Right lung (tissue), 2 donors: ENCODE measurements at regions not wholly inside any gene's neighbourhood (a gene's known extent, or its start where the extent isn't known, plus 50 kb on each side); places are given as distances from the start of the nearest gene placed in this dataset.
A peak's percentile ranks its signal among the peaks of the same experiment; 100 is the strongest.

ENCODE experiments used
- DNase-seq, 2 donors: peaks; one replicate each; pipeline ENCODE4 v3.0.0-alpha.2; 2013

GRCh38 chr13:90070362-90070761 lies 1277.1 kb upstream of the MIR17HG start:
- DNase-seq: no peak

GRCh38 chr13:90070837-90071525 lies 1276.5 kb upstream of the MIR17HG start:
- no peak for DNase-seq

- DNase-seq: no peak
These were observed 1262.7 kb upstream of the MIR17HG start for GRCh38 chr13:90084684-90085290.

DNA sequence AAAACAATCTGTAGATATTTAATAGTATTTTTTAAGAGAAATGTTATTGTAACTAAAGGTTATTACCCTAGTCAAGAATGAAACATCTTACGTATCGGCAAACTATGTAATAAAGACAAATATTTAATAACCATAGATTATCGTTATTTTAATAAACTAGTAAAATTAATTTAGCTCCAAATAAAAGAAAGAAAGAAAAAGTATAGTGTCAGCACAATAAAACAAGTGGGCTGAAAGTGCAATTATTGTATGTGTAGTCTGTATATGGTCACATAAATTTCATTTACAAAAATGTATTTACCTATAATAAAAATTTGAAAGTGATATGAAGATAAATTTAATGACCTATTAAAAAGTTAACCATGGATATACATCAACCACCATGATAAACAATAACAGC lies 1258.4 kb upstream of the MIR17HG start:
- DNase-seq: no peak

GRCh38 chr13:90091611-90092010 lies 1255.9 kb upstream of the MIR17HG start:
- no peak for DNase-seq

DNA sequence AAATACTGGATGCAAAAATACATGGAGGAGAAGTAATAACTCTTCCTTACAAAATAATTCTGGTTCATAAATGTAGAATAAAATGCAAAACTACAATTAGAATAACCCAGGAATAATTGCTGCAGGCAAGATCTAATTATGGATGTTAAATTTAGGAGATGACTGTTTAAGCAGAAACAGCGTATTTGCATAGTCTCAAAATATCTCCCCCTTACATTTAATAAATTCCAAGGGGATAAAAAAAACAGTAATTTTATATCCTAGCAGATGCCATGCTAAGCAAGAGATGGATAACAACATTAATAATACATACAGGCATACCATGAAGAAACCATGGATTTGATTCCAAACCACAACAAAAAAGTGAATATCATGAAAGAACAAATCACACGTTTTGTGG lies 1253.1 kb upstream of the MIR17HG start:
- no peak for DNase-seq

DNA sequence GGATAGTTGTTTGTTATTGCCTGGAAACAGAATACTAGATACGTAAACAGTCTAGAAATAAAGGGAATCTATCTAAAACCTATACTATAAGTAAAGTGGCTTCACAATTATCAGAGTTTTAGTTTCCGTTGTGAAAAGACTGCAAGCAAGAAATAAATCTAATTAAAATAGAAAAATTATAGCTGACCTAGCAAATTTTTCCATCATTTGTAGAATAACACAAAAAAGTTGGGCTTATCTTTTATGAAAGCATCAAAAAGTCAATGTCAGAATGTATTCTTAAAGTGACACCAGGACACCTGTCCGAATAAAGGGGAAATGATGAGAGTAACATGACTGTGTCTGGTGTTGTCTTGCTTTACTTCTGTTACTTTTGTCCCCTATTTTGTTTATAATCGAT lies 1248.9 kb upstream of the MIR17HG start:
- no peak for DNase-seq

- DNase-seq: no peak
These were observed 1247.6 kb upstream of the MIR17HG start for GRCh38 chr13:90099847-90100246.

GRCh38 chr13:90103099-90103784 lies 1244.2 kb upstream of the MIR17HG start:
- DNase-seq: no peak

DNA sequence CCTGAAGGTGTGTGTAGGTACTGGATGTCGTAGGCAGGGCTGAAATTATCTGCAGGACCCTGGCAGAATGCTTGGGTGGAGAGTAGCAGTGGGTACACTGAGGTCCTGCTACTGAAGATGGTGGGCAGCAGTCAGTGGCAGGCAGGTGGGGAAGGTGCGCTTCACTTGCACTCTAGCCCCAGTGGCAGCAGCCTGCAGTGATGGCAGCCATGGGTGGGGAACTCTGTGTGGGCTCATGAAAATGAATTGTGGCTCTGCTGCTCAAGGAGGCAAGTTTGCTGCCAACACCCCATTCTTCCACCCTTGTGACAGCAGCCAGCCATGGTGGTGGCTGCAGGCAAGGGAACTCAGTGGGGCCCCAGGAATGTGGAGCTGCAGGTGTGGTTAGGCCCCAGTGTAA lies 1242.7 kb upstream of the MIR17HG start:
- DNase-seq: no peak

GRCh38 chr13:90105276-90105675 lies 1242.2 kb upstream of the MIR17HG start:
- no peak for DNase-seq

DNA sequence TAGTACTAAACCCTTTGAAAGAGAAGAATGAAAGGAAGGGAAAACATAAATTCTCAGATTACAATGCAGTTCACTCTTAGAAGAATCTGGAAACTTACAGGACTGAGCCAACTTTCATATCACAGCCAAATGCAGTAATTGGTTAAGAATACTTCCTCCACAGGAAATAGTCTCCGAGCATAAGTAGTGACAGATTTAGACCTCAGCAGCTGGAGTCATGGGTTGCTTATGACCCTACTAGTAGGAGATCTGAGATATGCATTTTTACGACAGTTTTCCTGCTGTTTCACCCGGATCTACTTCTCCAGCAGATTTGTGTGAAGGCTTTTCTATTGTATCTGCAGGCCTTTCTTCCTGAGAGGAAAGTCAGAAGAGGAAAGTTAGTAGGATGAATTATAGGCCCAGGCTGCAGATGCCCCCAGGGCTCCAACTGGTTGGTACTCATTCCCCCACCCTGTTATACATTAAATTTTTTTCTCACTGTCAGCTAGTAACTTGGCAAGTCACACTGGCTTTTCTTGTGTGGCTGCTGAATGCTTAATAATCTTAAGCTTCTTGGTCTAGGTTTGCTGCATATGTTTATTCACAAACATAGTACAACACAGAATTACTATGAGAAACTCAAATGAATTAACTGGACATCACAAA lies 1241.5 kb upstream of the MIR17HG start:
- DNase-seq: no peak

- no peak for DNase-seq
These were observed 1239.8 kb upstream of the MIR17HG start for GRCh38 chr13:90107661-90108060.

GRCh38 chr13:90108547-90108946 lies 1238.9 kb upstream of the MIR17HG start:
- peak; percentile 26 to 34 for DNase-seq

GRCh38 chr13:90116121-90116520 lies 1231.4 kb upstream of the MIR17HG start:
- DNase-seq: peak in 1 of 2 donors; percentile 16

GRCh38 chr13:90118467-90119071 lies 1228.9 kb upstream of the MIR17HG start:
- DNase-seq: no peak

GRCh38 chr13:90120026-90120425 lies 1227.5 kb upstream of the MIR17HG start:
- DNase-seq: no peak

- no peak for DNase-seq
These were observed 1225.7 kb upstream of the MIR17HG start for GRCh38 chr13:90121784-90122183.

- no peak for DNase-seq
These were observed 1225.0 kb upstream of the MIR17HG start for GRCh38 chr13:90122531-90122930.

- DNase-seq: no peak
These were observed 1211.9 kb upstream of the MIR17HG start for GRCh38 chr13:90135558-90135957.

GRCh38 chr13:90142251-90142650 lies 1205.2 kb upstream of the MIR17HG start:
- no peak for DNase-seq

- DNase-seq: no peak
These were observed 1193.1 kb upstream of the MIR17HG start for GRCh38 chr13:90154311-90154960.
